ENCODE measurements at regions not wholly inside any gene's neighbourhood (a gene's known extent, or its start where the extent isn't known, plus 50 kb on each side); places are given as distances from the start of the nearest gene placed in this dataset.

- Mint-ChIP-seq H3K27ac (ENCODE audit: unreplicated experiment) (no peak overlapping the region), H3K4me3 (ENCODE audit: unreplicated experiment) (no peak overlapping the region), H3K9me3 (ENCODE audit: low read depth) (peaks cover 4% of the 10 kb centered on the region), H3K27me3 (ENCODE audit: low read depth) (peaks cover 4% of the 10 kb centered on the region), H3K36me3 (ENCODE audit: low read depth) (no peaks in the 10 kb centered on the region), H3K4me1 (ENCODE audit: low read depth) (peaks cover 8% of the 10 kb centered on the region)
- DNase-seq (ENCODE audit: low spot score) = no peak
- no peak for TF ChIP-seq CTCF (IDR thresholded peaks at IDR 0.05)
Observed at GRCh38 chr5:133825631-133826289, 142.7 kb downstream of the C5orf15 start.

GRCh38 chr5:133824661-133825254, 143.7 kb downstream of the C5orf15 start:
- no peak overlapping the region for H3K27ac Mint-ChIP-seq (ENCODE audit: unreplicated experiment)
- H3K9me3 Mint-ChIP-seq (ENCODE audit: low read depth) = peaks cover 4% of the 10 kb centered on the region
- no peak for TF ChIP-seq CTCF (IDR thresholded peaks at IDR 0.05)

GRCh38 chr5:133821889-133822288, 146.5 kb downstream of the C5orf15 start:
- peaks cover 4% of the 10 kb centered on the region for H3K9me3 Mint-ChIP-seq (ENCODE audit: low read depth)
- DNase-seq (ENCODE audit: low spot score) = no peak
- no peak overlapping the region for H3K27ac Mint-ChIP-seq (ENCODE audit: unreplicated experiment)
- no peak overlapping the region for H3K4me3 Mint-ChIP-seq (ENCODE audit: unreplicated experiment)
- peaks cover 19% of the 10 kb centered on the region for H3K4me1 Mint-ChIP-seq (ENCODE audit: low read depth)
- TF ChIP-seq CTCF (IDR thresholded peaks at IDR 0.05) = no peak
- no peaks in the 10 kb centered on the region for H3K36me3 Mint-ChIP-seq (ENCODE audit: low read depth)
- H3K27me3 Mint-ChIP-seq (ENCODE audit: low read depth) = peaks cover 4% of the 10 kb centered on the region

More at GRCh38 chr5:133824661-133825254, 143.7 kb downstream of the C5orf15 start:
- Mint-ChIP-seq H3K4me1 (ENCODE audit: low read depth) (peaks cover 18% of the 10 kb centered on the region), H3K4me3 (ENCODE audit: unreplicated experiment) (no peak overlapping the region), H3K27me3 (ENCODE audit: low read depth) (peaks cover 4% of the 10 kb centered on the region), H3K36me3 (ENCODE audit: low read depth) (no peaks in the 10 kb centered on the region)
- DNase-seq (ENCODE audit: low spot score) = no peak

- peaks cover 1% of the 10 kb centered on the region for H3K9me3 Mint-ChIP-seq (ENCODE audit: low read depth)
- H3K27me3 Mint-ChIP-seq (ENCODE audit: low read depth) = peaks cover 4% of the 10 kb centered on the region
- peaks cover 19% of the 10 kb centered on the region for H3K4me1 Mint-ChIP-seq (ENCODE audit: low read depth)
- H3K36me3 Mint-ChIP-seq (ENCODE audit: low read depth) = no peaks in the 10 kb centered on the region
- no peak overlapping the region for H3K4me3 Mint-ChIP-seq (ENCODE audit: unreplicated experiment)
- TF ChIP-seq CTCF (IDR thresholded peaks at IDR 0.05) = no peak
- no peak for DNase-seq (ENCODE audit: low spot score)
- no peak overlapping the region for H3K27ac Mint-ChIP-seq (ENCODE audit: unreplicated experiment)
Observed at GRCh38 chr5:133821311-133821741, 147.1 kb downstream of the C5orf15 start.

- H3K4me1 Mint-ChIP-seq (ENCODE audit: low read depth) = peaks cover 19% of the 10 kb centered on the region
- no peak for DNase-seq (ENCODE audit: low spot score)
- no peak overlapping the region for H3K27ac Mint-ChIP-seq (ENCODE audit: unreplicated experiment)
- H3K9me3 Mint-ChIP-seq (ENCODE audit: low read depth) = no peaks in the 10 kb centered on the region
- no peak for TF ChIP-seq CTCF (IDR thresholded peaks at IDR 0.05)
- H3K36me3 Mint-ChIP-seq (ENCODE audit: low read depth) = no peaks in the 10 kb centered on the region
- H3K4me3 Mint-ChIP-seq (ENCODE audit: unreplicated experiment) = no peak overlapping the region
- peaks cover 4% of the 10 kb centered on the region for H3K27me3 Mint-ChIP-seq (ENCODE audit: low read depth)
Observed at GRCh38 chr5:133820507-133820906, 147.9 kb downstream of the C5orf15 start.

Data from chondrocyte (in vitro differentiated cells).